Small intestine (tissue), 7 donors: ENCODE measurements at regions not wholly inside any gene's neighbourhood (a gene's known extent, or its start where the extent isn't known, plus 50 kb on each side); places are given as distances from the start of the nearest gene placed in this dataset.
A peak's percentile ranks its signal among the peaks of the same experiment; 100 is the strongest.

Source experiments
- DNase-seq, 2 donors: peaks; one replicate each; pipeline versions ENCODE4 v3.0.0 to v3.0.0-alpha.2; 2013
- FAIRE-seq: peaks from 2 replicates; lab custom pipeline; 2012; peaks lifted over from hg19 to GRCh38; lab: Jason Lieb, UNC
- H3K27ac ChIP-seq, 3 donors: one replicate each; pipeline ENCODE4 v1.5.1; 2013; ENCODE audit warnings: low read length in 2 of 3, mild to moderate bottlenecking in 2 of 3, control low read depth in 1 of 3, inconsistent platforms in 1 of 3, low read depth in 1 of 3, moderate library complexity in 1 of 3
- H3K27me3 ChIP-seq, 3 donors: one replicate each; pipeline ENCODE4 v1.6.1; 2013; ENCODE audit warnings: low read length in 3 of 3, inconsistent platforms in 1 of 3; ENCODE audit not compliant: control insufficient read depth in 3 of 3, insufficient read depth in 3 of 3
- H3K36me3 ChIP-seq, 3 donors: one replicate each; pipeline ENCODE4 v1.6.1; 2013; ENCODE audit warnings: low read length in 3 of 3, inconsistent platforms in 1 of 3, low read depth in 1 of 3, mild to moderate bottlenecking in 1 of 3, moderate library complexity in 1 of 3; ENCODE audit not compliant: control insufficient read depth in 3 of 3, insufficient read depth in 2 of 3
- H3K4me1 ChIP-seq, 3 donors: one replicate each; pipeline ENCODE4 v1.6.1; 2013; ENCODE audit warnings: low read length in 2 of 3, inconsistent platforms in 1 of 3, low read depth in 1 of 3, mild to moderate bottlenecking in 1 of 3, moderate library complexity in 1 of 3; ENCODE audit not compliant: control insufficient read depth in 3 of 3, insufficient read depth in 2 of 3
- H3K4me3 ChIP-seq, 3 donors: one replicate each; pipeline ENCODE4 v1.5.1; 2013; ENCODE audit warnings: low read length in 3 of 3, control low read depth in 1 of 3, inconsistent platforms in 1 of 3, low read depth in 1 of 3, mild to moderate bottlenecking in 1 of 3, moderate library complexity in 1 of 3
- H3K9me3 ChIP-seq, 2 donors: one replicate each; pipeline ENCODE4 v1.6.1; 2013; ENCODE audit warnings: low read depth in 1 of 2, low read length in 1 of 2; ENCODE audit not compliant: control insufficient read depth in 2 of 2, insufficient read depth in 1 of 2
- WGBS, 3 donors: extraction: QIAGEN DNeasy Blood & Tissue Kit; methylation state at CpG; one replicate each; pipeline ENCODE4 v1.1.7; 2013; 5-methylcytosine and 5-hydroxymethylcytosine counted together
- donor health status: healthy with polysubstance abuse.
- donor health status: control.
- donor health status: control.
- donor health status: Bipolar disorder and iron deficiency.
- donor health status: healthy.

GRCh38 chr11:22069844-22070243 is 123.0 kb upstream of the ANO5 start:
- H3K36me3 ChIP-seq, result no peaks in the 10 kb centered on the region
- H3K4me1 ChIP-seq, result no peaks in the 10 kb centered on the region
- H3K4me3 ChIP-seq, result no peak overlapping the region
- FAIRE-seq, result no peak
- no peak overlapping the region for H3K27ac ChIP-seq
- 64 to 73% (median 67%) methylated on average over 2 of the region's 2 CpGs for WGBS, 3 donors
- H3K9me3 ChIP-seq, result peaks cover 2 to 21% of the 10 kb centered on the region in 2 donors
- no peaks in the 10 kb centered on the region for H3K27me3 ChIP-seq
- DNase-seq, result no peak

GRCh38 chr11:22076271-22076930 is 116.5 kb upstream of the ANO5 start:
- FAIRE-seq, result no peak

GRCh38 chr11:22078063-22078462 is 114.8 kb upstream of the ANO5 start:
- H3K4me1 ChIP-seq, result peaks cover 0 to 33% (median 0%) of the 10 kb centered on the region in 3 donors
- no peak overlapping the region for H3K27ac ChIP-seq
- no peaks in the 10 kb centered on the region for H3K36me3 ChIP-seq
- H3K9me3 ChIP-seq, result peaks cover 0 to 4% of the 10 kb centered on the region in 2 donors
- 63 to 81% (median 76%) methylated on average over 3 of the region's 3 CpGs for WGBS, 3 donors
- no peak overlapping the region for H3K4me3 ChIP-seq
- H3K27me3 ChIP-seq, result no peaks in the 10 kb centered on the region
- FAIRE-seq (no peak), DNase-seq (no peak)

More at GRCh38 chr11:22076271-22076930, 116.5 kb upstream of the ANO5 start:
- Histone ChIP-seq H3K4me1 (peaks cover 0 to 30% (median 0%) of the 10 kb centered on the region in 3 donors), H3K27me3 (no peaks in the 10 kb centered on the region), H3K9me3 (no peaks in the 10 kb centered on the region), H3K4me3 (no peak overlapping the region), H3K36me3 (no peaks in the 10 kb centered on the region), H3K27ac (peak overlapping the region in 1 of 3 donors; percentile 41)
- WGBS, 3 donors, result 15 to 51% (median 20%) methylated on average over 5 of the region's 5 CpGs
- DNase-seq, result peak; percentile 10 to 55

GRCh38 chr11:22079133-22079872 is 113.6 kb upstream of the ANO5 start:
- Histone ChIP-seq H3K36me3 (no peaks in the 10 kb centered on the region), H3K27me3 (no peaks in the 10 kb centered on the region), H3K4me1 (peaks cover 0 to 33% (median 0%) of the 10 kb centered on the region in 3 donors), H3K27ac (peak overlapping the region in 1 of 3 donors; percentile 48), H3K4me3 (no peak overlapping the region), H3K9me3 (peaks cover 0 to 4% of the 10 kb centered on the region in 2 donors)
- WGBS, 3 donors, result 19 to 50% (median 23%) methylated on average over 1 of the region's 1 CpG
- FAIRE-seq (no peak), DNase-seq (peak in 1 of 2 donors; percentile 19)

- H3K4me1 ChIP-seq, result peaks cover 0 to 27% (median 0%) of the 10 kb centered on the region in 3 donors
Measured at GRCh38 chr11:22082178-22082577, 110.7 kb upstream of the ANO5 start.

GRCh38 chr11:22082788-22083187 is 110.1 kb upstream of the ANO5 start:
- Histone ChIP-seq H3K4me3 (no peak overlapping the region), H3K27ac (peak overlapping the region in 1 of 3 donors; percentile 53), H3K4me1 (peaks cover 0 to 21% (median 0%) of the 10 kb centered on the region in 3 donors), H3K9me3 (peaks cover 0 to 4% of the 10 kb centered on the region in 2 donors), H3K27me3 (no peaks in the 10 kb centered on the region), H3K36me3 (no peaks in the 10 kb centered on the region)
- FAIRE-seq (peak; percentile 95), DNase-seq (peak; percentile 45 to 47)

More at GRCh38 chr11:22082178-22082577, 110.7 kb upstream of the ANO5 start:
- Histone ChIP-seq H3K36me3 (no peaks in the 10 kb centered on the region), H3K4me3 (no peak overlapping the region), H3K27me3 (no peaks in the 10 kb centered on the region), H3K9me3 (peaks cover 0 to 4% of the 10 kb centered on the region in 2 donors), H3K27ac (peak overlapping the region in 1 of 3 donors; percentile 53)
- DNase-seq, result no peak
- FAIRE-seq, result no peak

GRCh38 chr11:22084056-22084455 is 108.8 kb upstream of the ANO5 start:
- Histone ChIP-seq H3K27me3 (no peaks in the 10 kb centered on the region), H3K4me3 (no peak overlapping the region), H3K4me1 (peaks cover 0 to 12% (median 0%) of the 10 kb centered on the region in 3 donors), H3K27ac (no peak overlapping the region), H3K36me3 (no peaks in the 10 kb centered on the region), H3K9me3 (peaks cover 0 to 4% of the 10 kb centered on the region in 2 donors)
- WGBS, 3 donors, result 70 to 84% (median 71%) methylated on average over 1 of the region's 1 CpG
- FAIRE-seq, result no peak
- no peak for DNase-seq

- H3K4me3 ChIP-seq, result no peak overlapping the region
- H3K36me3 ChIP-seq, result no peaks in the 10 kb centered on the region
- H3K27ac ChIP-seq, result no peak overlapping the region
Measured at GRCh38 chr11:22084564-22084963, 108.3 kb upstream of the ANO5 start.

More at GRCh38 chr11:22084564-22084963, 108.3 kb upstream of the ANO5 start:
- no peaks in the 10 kb centered on the region for H3K27me3 ChIP-seq
- H3K9me3 ChIP-seq, result peaks cover 0 to 4% of the 10 kb centered on the region in 2 donors
- peaks cover 0 to 7% (median 0%) of the 10 kb centered on the region in 3 donors for H3K4me1 ChIP-seq
- no peak for DNase-seq
- no peak for FAIRE-seq
